PC-9 (cell line): ENCODE measurements at regions not wholly inside any gene's neighbourhood (a gene's known extent, or its start where the extent isn't known, plus 50 kb on each side); places are given as distances from the start of the nearest gene placed in this dataset.

Experiments used
- CTCF ChIP-seq: fragments of 200-600 bp; sonication (generic); conservative IDR thresholded peaks from 2 replicates; pipeline ENCODE4 v1.6.1; 2017; ENCODE audit warnings: mixed run types, antibody characterized with exemption, mild to moderate bottlenecking, moderate library complexity
- EZH2 ChIP-seq: fragments of 200-600 bp; sonication (generic); IDR thresholded peaks from 2 replicates; pipeline ENCODE4 v1.8.0; 2017; ENCODE audit warnings: antibody characterized with exemption, low read depth

GRCh38 chrX:8914681-8915080 lies 113.5 kb upstream of the FAM9A start:
- no peak for TF ChIP-seq CTCF
- TF ChIP-seq EZH2 = no peak
